ENCODE measurements at regions not wholly inside any gene's neighbourhood (a gene's known extent, or its start where the extent isn't known, plus 50 kb on each side); places are given as distances from the start of the nearest gene placed in this dataset.

DNA sequence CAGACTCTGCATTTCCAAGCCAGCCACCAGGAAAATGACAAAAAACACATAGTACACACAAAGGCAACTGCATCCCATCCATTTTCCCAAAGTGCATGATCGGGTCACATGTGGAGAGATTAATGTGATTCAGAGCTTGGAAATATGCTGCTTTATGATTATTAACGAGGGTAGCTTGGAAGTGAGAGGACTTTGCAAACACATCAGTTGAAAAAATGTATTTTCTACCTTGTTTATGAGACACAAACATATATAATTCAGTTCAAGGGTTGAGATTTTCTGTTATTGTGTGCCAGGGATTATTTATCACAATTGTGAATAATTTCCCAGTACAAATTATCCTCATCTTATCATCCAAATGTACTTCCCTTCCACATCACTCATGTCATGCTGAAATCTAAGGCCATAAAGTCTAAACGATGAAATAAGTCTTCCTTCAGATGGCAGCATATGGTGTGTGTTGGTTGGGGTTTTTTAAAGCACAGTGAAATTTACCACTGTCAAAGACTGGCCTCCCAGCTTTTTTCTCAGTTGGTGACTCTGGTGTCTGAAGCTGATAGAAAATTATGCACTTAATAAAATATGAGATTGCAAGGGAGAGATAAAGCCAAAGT is 104.7 kb upstream of the ADAMTS18 start:
- no peaks in the 10 kb centered on the region for H3K4me1 Mint-ChIP-seq (ENCODE audit: low read depth)
- no peaks in the 10 kb centered on the region for H3K36me3 Mint-ChIP-seq (ENCODE audit: low read depth)
- no peak overlapping the region for H3K27ac Mint-ChIP-seq
- peaks cover 16% of the 10 kb centered on the region for H3K27me3 Mint-ChIP-seq
- no peaks in the 10 kb centered on the region for H3K9me3 Mint-ChIP-seq
- H3K4me3 Mint-ChIP-seq, result no peak overlapping the region
- DNase-seq, result no peak

DNA sequence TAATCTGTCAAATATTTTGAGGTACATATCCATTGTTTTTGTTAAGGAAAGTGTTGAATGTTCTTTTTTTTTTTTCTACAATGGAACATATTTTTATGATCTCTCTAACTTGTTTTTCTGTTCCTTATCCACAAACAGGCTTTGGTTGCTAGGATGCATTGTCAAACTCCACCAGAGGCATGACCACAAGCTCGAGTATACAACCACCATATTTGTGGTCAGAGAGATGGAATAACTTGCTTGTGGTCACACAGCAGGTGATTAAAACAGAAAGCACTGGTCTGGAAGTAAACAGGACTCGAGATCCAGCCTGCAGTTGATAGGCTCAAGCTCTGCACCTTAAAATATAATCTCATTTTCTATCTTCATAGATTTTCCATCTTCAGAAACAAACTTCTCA is 105.8 kb upstream of the ADAMTS18 start:
- Mint-ChIP-seq H3K27me3 (peaks cover 12% of the 10 kb centered on the region), H3K9me3 (no peaks in the 10 kb centered on the region), H3K36me3 (ENCODE audit: low read depth) (no peaks in the 10 kb centered on the region), H3K4me3 (no peak overlapping the region), H3K27ac (no peak overlapping the region), H3K4me1 (ENCODE audit: low read depth) (no peaks in the 10 kb centered on the region)
- no peak for DNase-seq

- H3K27ac Mint-ChIP-seq, result no peak overlapping the region
- no peak overlapping the region for H3K4me3 Mint-ChIP-seq
- H3K36me3 Mint-ChIP-seq (ENCODE audit: low read depth), result no peaks in the 10 kb centered on the region
- no peaks in the 10 kb centered on the region for H3K9me3 Mint-ChIP-seq
- no peak for DNase-seq
- no peaks in the 10 kb centered on the region for H3K4me1 Mint-ChIP-seq (ENCODE audit: low read depth)
- peaks cover 17% of the 10 kb centered on the region for H3K27me3 Mint-ChIP-seq
Observed at GRCh38 chr16:77541165-77541564, 106.3 kb upstream of the ADAMTS18 start.

DNA sequence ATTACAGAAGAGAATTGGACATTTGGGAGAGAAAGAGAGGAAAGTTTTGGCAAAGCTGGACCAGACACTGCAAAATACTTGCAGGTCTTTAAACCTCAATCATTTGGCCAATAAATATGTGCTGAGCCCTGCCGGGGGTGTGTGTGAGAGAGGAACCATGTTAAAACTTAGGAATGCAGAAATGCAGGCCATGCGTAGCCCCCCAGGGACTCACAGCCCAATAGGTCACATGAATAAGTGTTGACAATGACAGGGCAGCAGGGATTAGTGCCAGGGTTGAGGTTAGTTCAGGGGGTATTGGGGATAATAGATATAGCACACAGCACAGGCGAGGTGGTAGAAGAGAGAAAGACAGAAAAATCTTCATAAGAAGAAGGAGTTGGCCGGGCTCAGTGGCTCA is 113.3 kb upstream of the ADAMTS18 start:
- Mint-ChIP-seq H3K9me3 (no peaks in the 10 kb centered on the region), H3K27me3 (peaks cover 22% of the 10 kb centered on the region), H3K27ac (no peak overlapping the region), H3K36me3 (ENCODE audit: low read depth) (no peaks in the 10 kb centered on the region), H3K4me3 (no peak overlapping the region), H3K4me1 (ENCODE audit: low read depth) (no peaks in the 10 kb centered on the region)
- DNase-seq, result no peak

GRCh38 chr16:77548766-77549165 is 113.9 kb upstream of the ADAMTS18 start:
- H3K4me1 Mint-ChIP-seq (ENCODE audit: low read depth), result no peaks in the 10 kb centered on the region
- H3K4me3 Mint-ChIP-seq, result no peak overlapping the region

DNA sequence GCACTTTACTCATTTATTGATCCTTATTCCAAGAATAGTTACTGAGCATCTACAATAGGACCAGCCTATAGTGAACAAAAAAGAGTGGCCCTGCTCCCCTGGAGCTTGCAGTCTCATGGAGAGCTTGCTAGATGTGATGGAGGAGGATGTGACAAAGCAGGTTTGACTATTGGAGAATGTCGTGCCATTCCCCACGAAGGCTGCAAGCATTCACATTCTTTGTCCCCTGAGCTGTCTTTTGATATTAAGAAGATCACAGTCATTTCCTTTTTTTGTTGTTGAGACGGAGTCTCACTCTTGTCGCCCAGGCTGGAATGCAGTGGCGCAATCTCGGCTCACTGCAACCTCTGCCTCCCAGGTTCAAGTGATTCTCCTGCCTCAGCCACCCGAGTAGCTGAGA is 115.0 kb upstream of the ADAMTS18 start:
- Mint-ChIP-seq H3K36me3 (ENCODE audit: low read depth) (no peaks in the 10 kb centered on the region), H3K9me3 (no peaks in the 10 kb centered on the region), H3K27ac (no peak overlapping the region)

More at GRCh38 chr16:77548766-77549165, 113.9 kb upstream of the ADAMTS18 start:
- no peaks in the 10 kb centered on the region for H3K36me3 Mint-ChIP-seq (ENCODE audit: low read depth)
- DNase-seq, result no peak
- peaks cover 20% of the 10 kb centered on the region for H3K27me3 Mint-ChIP-seq
- no peak overlapping the region for H3K27ac Mint-ChIP-seq
- H3K9me3 Mint-ChIP-seq, result no peaks in the 10 kb centered on the region

GRCh38 chr16:77551357-77551756 is 116.5 kb upstream of the ADAMTS18 start:
- H3K4me1 Mint-ChIP-seq (ENCODE audit: low read depth), result no peaks in the 10 kb centered on the region
- H3K27ac Mint-ChIP-seq, result no peak overlapping the region
- H3K9me3 Mint-ChIP-seq, result no peaks in the 10 kb centered on the region
- DNase-seq, result no peak
- H3K4me3 Mint-ChIP-seq, result no peak overlapping the region
- H3K27me3 Mint-ChIP-seq, result peaks cover 19% of the 10 kb centered on the region
- no peaks in the 10 kb centered on the region for H3K36me3 Mint-ChIP-seq (ENCODE audit: low read depth)

More for the DNA sequence above, 115.0 kb upstream of the ADAMTS18 start:
- DNase-seq, result no peak
- Mint-ChIP-seq H3K4me3 (no peak overlapping the region), H3K27me3 (peaks cover 21% of the 10 kb centered on the region), H3K4me1 (ENCODE audit: low read depth) (no peaks in the 10 kb centered on the region)

- Mint-ChIP-seq H3K36me3 (ENCODE audit: low read depth) (no peaks in the 10 kb centered on the region), H3K4me3 (no peak overlapping the region), H3K4me1 (ENCODE audit: low read depth) (no peaks in the 10 kb centered on the region), H3K9me3 (no peaks in the 10 kb centered on the region), H3K27ac (no peak overlapping the region), H3K27me3 (peaks cover 14% of the 10 kb centered on the region)
- no peak for DNase-seq
Observed at GRCh38 chr16:77553130-77553529, 118.3 kb upstream of the ADAMTS18 start.

DNA sequence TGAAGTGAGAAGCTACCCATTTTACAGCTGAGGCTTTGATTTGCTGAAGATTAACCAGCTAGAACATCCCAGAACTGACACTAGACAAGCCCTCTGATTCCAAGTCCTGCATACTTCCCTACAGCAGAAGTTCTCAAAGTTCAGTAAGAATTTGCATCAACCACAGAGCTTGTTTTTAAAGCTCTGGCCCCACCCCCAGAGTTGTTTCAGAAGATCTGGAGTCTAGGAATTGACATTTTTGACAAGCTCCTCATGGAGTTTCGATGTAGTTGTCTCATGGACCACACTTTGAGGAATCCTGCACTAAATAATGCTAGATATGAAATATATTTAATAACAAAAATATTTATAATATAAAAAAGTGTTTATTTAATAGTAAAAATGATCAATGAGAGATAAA is 120.3 kb upstream of the ADAMTS18 start:
- H3K36me3 Mint-ChIP-seq (ENCODE audit: low read depth), result no peaks in the 10 kb centered on the region
- no peaks in the 10 kb centered on the region for H3K4me1 Mint-ChIP-seq (ENCODE audit: low read depth)
- no peak overlapping the region for H3K27ac Mint-ChIP-seq
- no peak for DNase-seq
- H3K9me3 Mint-ChIP-seq, result no peaks in the 10 kb centered on the region
- no peak overlapping the region for H3K4me3 Mint-ChIP-seq
- peaks cover 14% of the 10 kb centered on the region for H3K27me3 Mint-ChIP-seq

DNA sequence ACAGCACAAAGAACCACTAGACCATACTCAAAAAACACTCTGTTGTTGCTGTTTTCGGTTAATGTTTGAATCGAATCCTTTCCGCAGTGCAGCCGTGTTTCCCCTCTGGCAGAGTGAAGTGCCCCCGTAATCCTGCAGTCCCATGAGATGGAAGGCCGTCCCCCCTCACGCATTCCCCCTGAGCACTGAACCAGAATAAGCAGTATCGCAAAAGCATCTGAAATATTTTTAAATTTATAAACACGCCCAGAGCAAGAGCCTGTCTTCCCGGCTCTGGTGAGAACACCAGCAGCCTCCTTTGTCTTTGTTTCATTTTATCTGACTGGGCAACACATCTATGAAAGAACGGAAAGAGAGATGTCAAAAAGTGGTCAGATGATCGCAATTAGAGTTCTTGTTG is 121.0 kb upstream of the ADAMTS18 start:
- Mint-ChIP-seq H3K9me3 (no peaks in the 10 kb centered on the region), H3K27me3 (peaks cover 18% of the 10 kb centered on the region)

GRCh38 chr16:77556201-77556873 is 121.5 kb upstream of the ADAMTS18 start:
- Mint-ChIP-seq H3K4me1 (ENCODE audit: low read depth) (no peaks in the 10 kb centered on the region), H3K9me3 (no peaks in the 10 kb centered on the region), H3K4me3 (no peak overlapping the region), H3K27me3 (peaks cover 23% of the 10 kb centered on the region), H3K36me3 (ENCODE audit: low read depth) (no peaks in the 10 kb centered on the region), H3K27ac (no peak overlapping the region)
- no peak for DNase-seq

More for the DNA sequence above, 121.0 kb upstream of the ADAMTS18 start:
- DNase-seq, result no peak
- Mint-ChIP-seq H3K36me3 (ENCODE audit: low read depth) (no peaks in the 10 kb centered on the region), H3K27ac (no peak overlapping the region), H3K4me1 (ENCODE audit: low read depth) (no peaks in the 10 kb centered on the region), H3K4me3 (no peak overlapping the region)

DNA sequence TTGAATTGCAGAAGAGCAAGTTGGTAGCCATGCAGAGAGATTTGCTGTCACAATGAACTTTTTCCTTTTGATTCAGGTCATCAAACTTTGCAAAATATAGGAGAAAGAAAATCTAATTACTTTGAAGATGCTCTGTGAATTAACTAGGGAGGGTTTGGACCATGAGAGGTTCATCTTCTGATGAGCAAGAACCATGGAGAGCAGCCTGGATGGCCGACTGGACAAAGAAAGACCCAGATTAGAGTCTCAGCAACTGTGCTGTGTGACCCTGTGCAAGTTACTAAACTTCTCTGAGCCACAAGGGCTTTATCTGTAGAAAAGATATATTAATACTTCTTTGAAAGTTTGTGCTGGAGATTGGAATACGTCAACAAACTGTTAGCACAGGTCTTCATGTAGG is 122.6 kb upstream of the ADAMTS18 start:
- no peak for DNase-seq
- Mint-ChIP-seq H3K4me3 (no peak overlapping the region), H3K27ac (no peak overlapping the region), H3K9me3 (no peaks in the 10 kb centered on the region), H3K27me3 (peaks cover 25% of the 10 kb centered on the region), H3K4me1 (ENCODE audit: low read depth) (no peaks in the 10 kb centered on the region), H3K36me3 (ENCODE audit: low read depth) (no peaks in the 10 kb centered on the region)

GRCh38 chr16:77558786-77559185 is 124.0 kb upstream of the ADAMTS18 start:
- Mint-ChIP-seq H3K9me3 (no peaks in the 10 kb centered on the region), H3K36me3 (ENCODE audit: low read depth) (no peaks in the 10 kb centered on the region), H3K27me3 (peaks cover 32% of the 10 kb centered on the region), H3K4me3 (no peak overlapping the region), H3K27ac (no peak overlapping the region), H3K4me1 (ENCODE audit: low read depth) (no peaks in the 10 kb centered on the region)
- no peak for DNase-seq

GRCh38 chr16:77562497-77562896 is 127.7 kb upstream of the ADAMTS18 start:
- H3K9me3 Mint-ChIP-seq, result no peaks in the 10 kb centered on the region
- H3K27ac Mint-ChIP-seq, result no peak overlapping the region
- no peak overlapping the region for H3K4me3 Mint-ChIP-seq
- peaks cover 34% of the 10 kb centered on the region for H3K27me3 Mint-ChIP-seq
- no peaks in the 10 kb centered on the region for H3K36me3 Mint-ChIP-seq (ENCODE audit: low read depth)
- H3K4me1 Mint-ChIP-seq (ENCODE audit: low read depth), result no peaks in the 10 kb centered on the region
- DNase-seq, result no peak

GRCh38 chr16:77564791-77565390 is 130.1 kb upstream of the ADAMTS18 start:
- no peaks in the 10 kb centered on the region for H3K36me3 Mint-ChIP-seq (ENCODE audit: low read depth)
- no peak overlapping the region for H3K4me3 Mint-ChIP-seq
- H3K4me1 Mint-ChIP-seq (ENCODE audit: low read depth), result no peaks in the 10 kb centered on the region
- H3K9me3 Mint-ChIP-seq, result no peaks in the 10 kb centered on the region
- DNase-seq, result no peak
- peaks cover 42% of the 10 kb centered on the region for H3K27me3 Mint-ChIP-seq
- no peak overlapping the region for H3K27ac Mint-ChIP-seq

Measured in activated T-cell treated with anti-CD3 and anti-CD28 coated beads, Interleukin-2, amount 50 U/mL, for 24 hours (primary cell).